HG02798 (cell line): ENCODE measurements at regions not wholly inside any gene's neighbourhood (a gene's known extent, or its start where the extent isn't known, plus 50 kb on each side); places are given as distances from the start of the nearest gene placed in this dataset.

ENCODE experiments used
- ATAC-seq: cut with Tn5 transposase; IDR thresholded peaks from one replicate; pipeline ENCODE4 v1.9.1; 2021; ENCODE audit warnings: mild to moderate bottlenecking; ENCODE audit not compliant: unreplicated experiment, poor library complexity

GRCh38 chr12:105935106-105935505 lies 203.6 kb downstream of the NUAK1 start:
- no peak for ATAC-seq

DNA sequence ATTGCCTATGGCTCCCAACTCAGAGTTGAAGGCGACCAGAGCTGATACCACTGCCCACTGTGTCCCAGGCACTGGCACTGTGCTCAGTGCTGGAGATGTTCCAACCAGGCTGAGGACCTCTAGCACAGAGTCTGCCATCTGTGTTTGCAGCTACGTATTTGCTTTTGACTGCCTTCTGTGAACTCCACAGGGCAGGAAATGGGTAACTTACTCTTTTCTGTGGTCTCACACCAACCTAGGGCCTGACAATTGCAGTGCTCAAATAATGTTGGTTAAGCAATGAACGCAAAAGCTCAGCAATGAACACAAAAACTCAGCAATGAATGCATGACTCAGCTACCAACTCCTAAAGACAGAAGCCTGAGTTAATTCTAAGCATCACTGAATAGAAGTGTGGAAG lies 202.8 kb downstream of the NUAK1 start:
- ATAC-seq, result no peak

DNA sequence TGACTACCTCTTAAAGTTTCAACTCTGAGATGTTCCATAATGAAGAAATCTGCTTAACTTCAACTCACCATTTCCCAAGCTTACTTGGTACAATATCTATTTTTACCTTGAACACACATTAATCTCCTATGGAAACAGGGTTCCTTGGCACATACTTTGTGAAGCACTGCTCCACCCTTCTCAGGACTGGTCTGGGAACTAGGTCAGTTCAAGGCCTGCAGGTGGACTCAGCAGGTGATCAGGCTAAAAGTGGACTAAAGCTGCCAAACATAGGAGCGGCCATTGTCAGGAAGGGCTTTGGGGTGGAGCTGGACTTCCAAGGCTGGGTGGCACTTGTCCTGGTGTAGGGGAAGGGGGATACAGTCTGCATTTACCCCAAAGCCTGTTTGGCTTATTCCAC lies 202.3 kb downstream of the NUAK1 start:
- no peak for ATAC-seq

DNA sequence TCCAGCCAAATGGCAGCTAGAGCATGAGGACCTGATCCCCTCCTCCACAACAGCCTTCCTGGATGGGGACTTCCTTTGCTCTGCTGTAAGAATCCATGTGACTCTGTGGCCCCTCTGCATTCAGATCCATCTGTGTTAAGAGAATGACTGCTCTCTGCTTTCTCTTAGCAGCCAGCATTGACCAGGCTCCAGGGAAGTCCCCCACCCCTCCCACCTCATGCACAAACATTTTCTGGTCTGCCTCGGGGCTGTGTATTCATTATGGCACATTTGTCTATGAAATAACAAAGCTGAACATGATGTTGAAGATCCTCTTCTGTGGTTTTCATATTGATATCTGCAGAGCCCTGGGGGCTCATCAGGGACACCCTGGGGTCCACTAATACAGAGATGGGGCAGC lies 201.7 kb downstream of the NUAK1 start:
- ATAC-seq, result no peak

DNA sequence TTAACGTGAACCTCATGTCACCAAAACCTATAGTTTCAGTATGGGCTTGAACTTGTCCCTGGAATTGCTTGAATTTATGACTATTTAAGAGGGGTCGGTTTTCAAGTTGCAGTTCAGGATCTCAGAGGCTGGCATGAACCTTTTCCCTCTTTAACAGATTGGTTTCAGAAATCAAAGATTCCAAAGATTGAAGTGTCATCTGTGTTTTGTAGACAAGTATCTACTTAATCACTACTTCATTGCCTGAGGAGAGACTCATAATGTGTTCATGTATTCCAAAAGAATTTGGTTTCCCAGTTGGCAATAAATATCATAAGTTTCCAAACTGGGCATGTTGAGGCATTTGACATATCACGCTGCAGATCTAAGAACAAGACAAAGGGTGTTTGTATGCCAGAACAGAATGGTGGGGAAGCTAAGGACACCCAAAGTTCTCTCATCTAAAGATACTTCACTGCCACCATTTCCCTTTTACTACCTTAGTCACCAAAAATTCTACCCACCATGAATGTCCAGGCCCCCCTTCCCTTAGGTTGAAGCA lies 199.5 kb downstream of the NUAK1 start:
- ATAC-seq, result no peak

- no peak for ATAC-seq
Observed at GRCh38 chr12:105942281-105942680, 196.5 kb downstream of the NUAK1 start.

DNA sequence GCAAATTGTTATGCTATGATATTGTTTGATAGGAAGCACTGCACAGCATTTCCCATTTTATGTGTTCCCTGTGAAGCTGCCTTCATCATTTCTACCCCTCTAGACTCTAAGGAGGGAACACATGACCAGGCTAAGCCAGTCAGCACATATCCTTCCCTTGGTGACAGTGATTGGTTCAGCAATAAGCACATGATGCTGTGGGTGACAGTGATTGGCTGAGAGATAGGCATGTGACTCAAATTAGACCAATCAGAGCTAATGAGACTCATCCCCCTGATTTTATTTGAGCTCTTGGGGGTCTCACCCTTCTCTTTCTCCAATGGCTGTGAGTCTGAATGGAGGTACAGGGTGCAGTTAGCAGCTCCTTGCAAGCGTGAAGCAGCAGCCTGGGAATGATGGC lies 195.2 kb downstream of the NUAK1 start:
- ATAC-seq, result no peak

DNA sequence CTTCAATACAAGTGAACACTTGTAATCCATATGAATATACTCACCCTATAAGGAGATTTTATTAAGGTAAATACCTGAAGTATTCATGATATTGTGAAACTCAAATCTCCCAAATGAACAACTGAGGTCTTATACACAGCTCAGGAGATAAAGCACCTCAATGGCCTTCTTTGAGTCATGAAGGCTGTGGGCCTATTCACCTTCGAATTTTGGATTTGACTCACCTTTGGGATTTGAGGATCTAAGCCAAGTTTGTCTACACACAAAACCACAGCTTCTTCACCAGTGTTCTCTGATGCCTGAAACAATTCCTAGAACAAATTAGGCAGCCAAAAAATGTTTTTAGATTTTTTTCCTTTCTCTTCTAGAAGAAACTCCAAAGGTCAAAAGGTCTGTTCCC lies 194.1 kb downstream of the NUAK1 start:
- ATAC-seq, result no peak

GRCh38 chr12:105945880-105946279 lies 192.9 kb downstream of the NUAK1 start:
- no peak for ATAC-seq

GRCh38 chr12:105946493-105946901 lies 192.3 kb downstream of the NUAK1 start:
- ATAC-seq, result no peak

- ATAC-seq, result no peak
Observed at GRCh38 chr12:105947906-105948305, 190.8 kb downstream of the NUAK1 start.

- ATAC-seq, result no peak
Observed at GRCh38 chr12:105948331-105948730, 190.4 kb downstream of the NUAK1 start.

DNA sequence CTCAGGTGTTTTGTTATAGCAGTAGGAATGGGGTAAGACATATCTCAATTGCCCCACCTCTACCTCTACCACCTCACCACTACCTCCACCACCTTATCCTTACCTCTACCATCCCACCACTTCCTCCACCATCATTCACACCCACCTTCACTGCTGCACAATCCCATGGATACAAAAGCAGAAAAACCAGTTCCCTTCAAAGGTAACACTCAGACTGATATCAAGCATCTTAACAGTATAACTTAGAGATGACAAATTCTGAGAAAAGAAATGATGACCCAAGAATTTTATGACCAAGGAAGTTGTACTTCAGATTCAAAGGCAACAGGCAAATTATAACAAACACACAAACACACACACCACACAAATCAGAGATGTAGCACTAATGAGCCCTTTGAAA lies 189.4 kb downstream of the NUAK1 start:
- no peak for ATAC-seq

- ATAC-seq, result no peak
Observed at GRCh38 chr12:105951732-105952131, 187.0 kb downstream of the NUAK1 start.

DNA sequence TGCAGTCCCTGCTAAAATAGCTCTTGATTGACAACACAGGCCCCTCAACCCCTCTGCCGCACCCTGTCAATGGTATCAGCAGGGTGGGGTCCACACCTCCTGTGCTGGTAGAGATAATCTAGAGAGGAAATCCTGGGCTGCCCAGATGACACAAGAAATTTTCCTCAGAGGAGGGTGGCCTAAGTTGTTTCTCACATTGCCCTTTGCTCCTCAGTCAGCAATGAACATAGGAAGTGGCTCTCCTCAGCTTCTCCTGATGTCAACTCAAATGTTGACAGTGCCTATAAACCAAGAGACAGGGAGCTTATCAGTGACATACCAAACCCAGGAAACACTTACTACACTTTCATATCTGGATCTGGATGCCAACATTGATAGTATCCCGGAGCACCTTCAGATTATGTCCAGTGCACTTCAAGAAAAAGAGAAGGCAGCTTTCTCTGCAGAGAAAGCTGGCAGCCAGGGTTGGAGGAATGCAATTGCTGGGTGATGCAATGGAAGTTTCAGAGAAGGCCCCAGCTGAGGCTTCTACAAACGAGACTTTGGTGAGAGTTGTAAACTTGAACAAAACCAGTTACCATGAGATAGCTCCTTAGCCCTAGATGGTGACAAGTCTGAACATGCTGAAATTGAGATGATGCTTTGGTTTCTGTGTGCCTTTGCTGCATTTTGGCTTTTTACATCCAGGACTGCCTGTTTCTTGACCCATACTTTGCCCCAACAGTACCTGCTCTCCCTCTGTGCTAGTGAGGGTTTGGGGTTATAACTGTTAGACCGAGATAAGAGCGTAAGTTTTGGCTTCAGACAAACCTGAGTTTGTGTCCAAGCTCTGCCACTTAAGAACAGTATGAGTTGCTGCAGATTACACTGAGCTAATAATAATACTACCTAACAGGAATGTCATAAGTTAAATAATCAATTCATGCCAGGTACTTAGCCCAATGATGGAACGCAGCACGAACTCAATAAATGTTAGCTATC lies 183.5 kb downstream of the NUAK1 start:
- ATAC-seq, result no peak

DNA sequence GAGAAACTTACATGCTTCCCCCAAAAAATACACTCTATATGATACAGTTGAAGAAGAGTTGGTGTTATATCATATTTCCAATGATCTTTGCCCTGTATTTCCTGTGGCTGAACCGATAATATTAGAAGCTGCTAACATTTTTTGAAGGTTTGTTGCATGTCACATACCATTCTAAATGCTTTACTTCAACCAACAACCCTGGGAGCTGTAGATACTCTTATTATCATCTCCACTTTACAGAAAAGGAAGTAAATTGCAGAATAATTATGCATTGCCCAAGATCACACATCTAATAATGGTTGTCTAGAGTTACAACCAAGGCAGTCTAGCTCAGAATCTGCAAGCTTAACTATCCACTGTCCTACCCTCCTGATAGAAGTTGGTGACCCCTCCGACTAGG lies 182.8 kb downstream of the NUAK1 start:
- no peak for ATAC-seq

GRCh38 chr12:105956662-105957457 lies 181.9 kb downstream of the NUAK1 start:
- ATAC-seq, result no peak

DNA sequence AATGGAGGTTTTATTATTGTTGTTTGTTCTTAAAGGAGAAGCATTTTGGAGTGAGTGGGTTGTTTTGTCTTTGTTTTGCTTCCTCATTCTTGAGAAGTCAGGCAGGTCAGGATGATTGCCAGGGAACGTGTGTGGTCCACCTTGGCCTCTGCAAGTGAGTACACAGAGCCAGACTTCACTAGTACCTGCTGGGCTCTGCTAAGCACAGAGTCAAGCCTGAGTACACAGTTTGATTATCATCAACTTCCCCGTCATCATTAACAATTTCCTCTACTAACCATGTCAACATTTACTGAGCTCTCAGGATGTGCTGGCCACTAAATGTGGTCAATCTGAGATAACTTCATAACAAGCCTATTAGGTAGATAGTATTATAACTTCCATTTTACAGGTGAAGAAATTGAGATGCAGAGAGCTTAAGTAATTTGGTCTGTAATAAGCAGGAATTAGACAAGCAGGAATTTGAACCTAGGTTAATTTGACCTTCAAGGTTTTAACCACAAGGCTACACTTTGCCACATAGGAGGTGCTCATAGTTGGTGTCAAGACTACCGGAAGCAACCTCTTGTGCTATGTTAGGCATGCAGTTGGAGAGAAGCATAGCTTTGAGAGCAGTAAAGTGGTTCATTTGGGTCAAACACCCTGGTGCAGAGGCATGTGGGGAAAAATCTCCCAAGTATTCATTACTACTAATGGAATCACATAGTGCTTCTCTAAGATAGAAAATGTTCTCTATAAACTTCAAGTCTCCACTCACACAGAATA lies 178.3 kb downstream of the NUAK1 start:
- no peak for ATAC-seq

DNA sequence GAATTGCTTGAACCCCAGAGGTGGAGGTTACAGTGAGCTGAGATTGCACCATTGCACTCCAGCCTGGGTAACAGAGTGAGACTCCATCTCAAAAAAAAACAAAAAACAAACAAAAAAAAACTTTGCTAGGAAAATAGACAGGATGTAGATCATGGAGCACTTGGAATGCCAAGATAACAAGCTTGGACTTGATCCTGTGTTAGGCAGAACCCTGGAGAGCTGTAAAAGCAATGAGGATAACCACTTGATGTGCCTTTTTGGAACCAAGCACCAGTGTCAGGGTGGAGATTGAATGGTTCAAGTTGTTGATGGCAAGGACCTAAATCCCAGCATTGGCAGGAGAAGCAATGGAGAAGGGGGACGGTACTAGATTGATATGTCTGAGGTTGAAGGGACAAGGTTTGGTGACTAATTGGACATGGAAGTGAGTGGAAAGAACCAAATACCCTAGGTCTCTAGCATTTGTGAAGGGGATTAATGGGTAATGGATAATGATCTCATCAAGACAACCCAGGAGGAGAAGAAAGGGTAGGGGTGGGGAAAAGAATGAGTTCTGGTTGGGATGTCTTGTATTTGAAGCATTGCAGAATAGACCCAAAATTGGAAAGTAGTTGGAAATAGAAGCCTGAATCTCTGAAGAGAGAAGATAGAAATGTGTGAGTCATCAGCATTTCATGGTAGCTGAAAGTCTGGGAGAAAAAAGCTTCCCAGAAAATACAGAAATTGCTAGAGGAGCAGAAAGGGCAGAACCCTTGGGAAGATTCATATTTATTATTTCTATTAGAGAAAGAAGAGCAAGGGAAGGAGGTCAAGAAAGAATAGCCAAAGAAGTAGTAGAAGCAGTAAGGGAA lies 176.7 kb downstream of the NUAK1 start:
- no peak for ATAC-seq
